ENCODE measurements at regions not wholly inside any gene's neighbourhood (a gene's known extent, or its start where the extent isn't known, plus 50 kb on each side); places are given as distances from the start of the nearest gene placed in this dataset.

GRCh38 chr11:25993016-25993415 lies 338.9 kb upstream of the ANO3 start:
- 90% methylated on average over 2 of the region's 2 CpGs for WGBS (ENCODE audit: low lambda C conversion rate)
- Histone ChIP-seq H3K36me3 (replicated peaks in 1 of 2; ENCODE audit: control insufficient read depth in 1 of 2, insufficient read depth in 2 of 2, low read length in 1 of 2) (no peaks in the 10 kb centered on the region), H3K9me2 (no peaks in the 10 kb centered on the region), H3K4me2 (no peak overlapping the region), H3K4me3 (ENCODE audit: low read depth in 2 of 2, low read length in 1 of 2) (no peak overlapping the region), H3K27me3 (ENCODE audit: insufficient read depth) (no peaks in the 10 kb centered on the region), H2AFZ (ENCODE audit: low read depth) (no peak overlapping the region), H3K9ac (no peak overlapping the region), H4K20me1 (ENCODE audit: insufficient read depth) (no peaks in the 10 kb centered on the region), H3F3A (replicated peaks; ENCODE audit: insufficient read depth) (no peaks in the 10 kb centered on the region), H3K4me1 (ENCODE audit: control insufficient read depth in 1 of 2, insufficient read depth in 2 of 2, low read depth in 1 of 2, low read length in 1 of 2) (no peaks in the 10 kb centered on the region; a peak in 1 of 4 replicates), H3K27ac (ENCODE audit: low read depth in 2 of 2, low read length in 1 of 2) (no peak overlapping the region), H3K9me3 (no peaks in the 10 kb centered on the region), H3K79me2 (ENCODE audit: insufficient read depth) (no peaks in the 10 kb centered on the region)
- POLR2A ChIA-PET: no interaction called here
- no peak for DNase-seq
- TF ChIP-seq POLR2AphosphoS5 (IDR thresholded peaks at IDR 0.05; ENCODE audit: low read depth, low read length) (no peak), JUND (IDR thresholded peaks at IDR 0.05) (no peak), RXRA (IDR thresholded peaks at IDR 0.05; ENCODE audit: borderline replicate concordance, low read depth) (no peak), EP300 (IDR thresholded peaks at IDR 0.05; ENCODE audit: borderline replicate concordance in 1 of 2, low read depth in 1 of 2, low read length in 1 of 2) (no peak), TAF1 (IDR thresholded peaks at IDR 0.05; ENCODE audit: borderline replicate concordance, low read depth, low read length) (no peak), RCOR1 (IDR thresholded peaks at IDR 0.05; ENCODE audit: low read length) (no peak)
- TF ChIP-seq, protein P1, sequence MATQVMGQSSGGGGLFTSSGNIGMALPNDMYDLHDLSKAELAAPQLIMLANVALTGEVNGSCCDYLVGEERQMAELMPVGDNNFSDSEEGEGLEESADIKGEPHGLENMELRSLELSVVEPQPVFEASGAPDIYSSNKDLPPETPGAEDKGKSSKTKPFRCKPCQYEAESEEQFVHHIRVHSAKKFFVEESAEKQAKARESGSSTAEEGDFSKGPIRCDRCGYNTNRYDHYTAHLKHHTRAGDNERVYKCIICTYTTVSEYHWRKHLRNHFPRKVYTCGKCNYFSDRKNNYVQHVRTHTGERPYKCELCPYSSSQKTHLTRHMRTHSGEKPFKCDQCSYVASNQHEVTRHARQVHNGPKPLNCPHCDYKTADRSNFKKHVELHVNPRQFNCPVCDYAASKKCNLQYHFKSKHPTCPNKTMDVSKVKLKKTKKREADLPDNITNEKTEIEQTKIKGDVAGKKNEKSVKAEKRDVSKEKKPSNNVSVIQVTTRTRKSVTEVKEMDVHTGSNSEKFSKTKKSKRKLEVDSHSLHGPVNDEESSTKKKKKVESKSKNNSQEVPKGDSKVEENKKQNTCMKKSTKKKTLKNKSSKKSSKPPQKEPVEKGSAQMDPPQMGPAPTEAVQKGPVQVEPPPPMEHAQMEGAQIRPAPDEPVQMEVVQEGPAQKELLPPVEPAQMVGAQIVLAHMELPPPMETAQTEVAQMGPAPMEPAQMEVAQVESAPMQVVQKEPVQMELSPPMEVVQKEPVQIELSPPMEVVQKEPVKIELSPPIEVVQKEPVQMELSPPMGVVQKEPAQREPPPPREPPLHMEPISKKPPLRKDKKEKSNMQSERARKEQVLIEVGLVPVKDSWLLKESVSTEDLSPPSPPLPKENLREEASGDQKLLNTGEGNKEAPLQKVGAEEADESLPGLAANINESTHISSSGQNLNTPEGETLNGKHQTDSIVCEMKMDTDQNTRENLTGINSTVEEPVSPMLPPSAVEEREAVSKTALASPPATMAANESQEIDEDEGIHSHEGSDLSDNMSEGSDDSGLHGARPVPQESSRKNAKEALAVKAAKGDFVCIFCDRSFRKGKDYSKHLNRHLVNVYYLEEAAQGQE (IDR thresholded peaks at IDR 0.05; ENCODE audit: low read depth, low read length): no peak
- TF ChIP-seq, protein P2, sequence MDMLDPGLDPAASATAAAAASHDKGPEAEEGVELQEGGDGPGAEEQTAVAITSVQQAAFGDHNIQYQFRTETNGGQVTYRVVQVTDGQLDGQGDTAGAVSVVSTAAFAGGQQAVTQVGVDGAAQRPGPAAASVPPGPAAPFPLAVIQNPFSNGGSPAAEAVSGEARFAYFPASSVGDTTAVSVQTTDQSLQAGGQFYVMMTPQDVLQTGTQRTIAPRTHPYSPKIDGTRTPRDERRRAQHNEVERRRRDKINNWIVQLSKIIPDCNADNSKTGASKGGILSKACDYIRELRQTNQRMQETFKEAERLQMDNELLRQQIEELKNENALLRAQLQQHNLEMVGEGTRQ (IDR thresholded peaks at IDR 0.05; ENCODE audit: borderline replicate concordance, low read depth, low read length): no peak
- TF ChIP-seq, protein P3, sequence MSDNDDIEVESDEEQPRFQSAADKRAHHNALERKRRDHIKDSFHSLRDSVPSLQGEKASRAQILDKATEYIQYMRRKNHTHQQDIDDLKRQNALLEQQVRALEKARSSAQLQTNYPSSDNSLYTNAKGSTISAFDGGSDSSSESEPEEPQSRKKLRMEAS (IDR thresholded peaks at IDR 0.05; ENCODE audit: low read depth): no peak
- CTCF ChIA-PET: interaction anchor here (0.5 to 2.0 kb wide), 3 partner anchors 9 to 26 kb away, joined by 3 to 9 read pairs (median 4); no protein-coding TSS in a partner anchor

DNA sequence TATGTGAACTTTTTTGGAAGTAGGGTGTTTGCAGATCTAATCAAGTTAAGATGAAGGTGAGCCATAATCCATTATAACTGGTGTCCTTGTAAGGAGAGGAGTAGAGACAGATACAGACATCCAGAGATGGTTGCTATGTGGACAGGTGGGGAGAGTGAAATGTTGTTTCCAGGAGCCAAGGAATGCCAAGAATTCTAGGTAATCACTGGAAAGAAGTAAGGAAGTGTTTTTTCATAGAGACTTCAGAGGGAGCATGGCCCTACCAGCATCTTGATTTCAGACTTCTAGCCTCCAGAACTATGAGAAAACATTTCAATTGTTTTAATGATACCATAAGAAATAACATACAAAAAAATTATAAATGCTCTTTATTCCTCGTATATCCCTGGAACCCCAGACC lies 320.5 kb upstream of the ANO3 start:
- H3K79me2 ChIP-seq (ENCODE audit: insufficient read depth): no peaks in the 10 kb centered on the region
- no peak for DNase-seq
- WGBS (ENCODE audit: low lambda C conversion rate): 66% methylated on average over 1 of the region's 1 CpG
- H3F3A ChIP-seq (replicated peaks; ENCODE audit: insufficient read depth): no peaks in the 10 kb centered on the region
- no peak overlapping the region for H3K27ac ChIP-seq (ENCODE audit: low read depth in 2 of 2, low read length in 1 of 2)
- H3K4me1 ChIP-seq (ENCODE audit: control insufficient read depth in 1 of 2, insufficient read depth in 2 of 2, low read depth in 1 of 2, low read length in 1 of 2): no peaks in the 10 kb centered on the region
- no peaks in the 10 kb centered on the region for H3K9me2 ChIP-seq
- H3K27me3 ChIP-seq (ENCODE audit: insufficient read depth): no peaks in the 10 kb centered on the region
- no peak for TF ChIP-seq YY1 (IDR thresholded peaks at IDR 0.05; ENCODE audit: low read depth)
- no peak for TF ChIP-seq EP300 (IDR thresholded peaks at IDR 0.05; ENCODE audit: borderline replicate concordance in 1 of 2, low read depth in 1 of 2, low read length in 1 of 2)
- no peak for TF ChIP-seq EZH2phosphoT487 (IDR thresholded peaks at IDR 0.05; ENCODE audit: borderline replicate concordance, low read depth)
- no peak for TF ChIP-seq FOXM1 (IDR thresholded peaks at IDR 0.05; ENCODE audit: low read depth)
- no peak for TF ChIP-seq FOXJ3 (CRISPR knock-in tag; IDR thresholded peaks at IDR 0.05)
- TF ChIP-seq TEAD4 (IDR thresholded peaks at IDR 0.05; ENCODE audit: borderline replicate concordance, insufficient read depth): no peak
- no peak for TF ChIP-seq ZBTB33 (IDR thresholded peaks at IDR 0.05; ENCODE audit: borderline replicate concordance, low read depth)
- TF ChIP-seq RFX5 (IDR thresholded peaks at IDR 0.05; ENCODE audit: low read length): no peak
- no peak for TF ChIP-seq ELF1 (IDR thresholded peaks at IDR 0.05)
- no peak for TF ChIP-seq MXI1 (IDR thresholded peaks at IDR 0.05; ENCODE audit: low read depth, low read length)
- TF ChIP-seq, protein P2 (IDR thresholded peaks at IDR 0.05; ENCODE audit: borderline replicate concordance, low read depth, low read length): no peak
- no peak overlapping the region for H3K9ac ChIP-seq
- no peak overlapping the region for H3K4me3 ChIP-seq (ENCODE audit: low read depth in 2 of 2, low read length in 1 of 2)
- POLR2A ChIA-PET: no interaction called here
- H4K20me1 ChIP-seq (ENCODE audit: insufficient read depth): no peaks in the 10 kb centered on the region
- no peaks in the 10 kb centered on the region for H3K36me3 ChIP-seq (replicated peaks in 1 of 2; ENCODE audit: control insufficient read depth in 1 of 2, insufficient read depth in 2 of 2, low read length in 1 of 2)
- H3K9me3 ChIP-seq: no peaks in the 10 kb centered on the region; the same call in 1 of the 2 replicates
- no peak overlapping the region for H3K4me2 ChIP-seq
- CTCF ChIA-PET: interaction anchor here (0.6 kb wide), 1 partner anchor 162 kb away, joined by 3 read pairs; no protein-coding TSS in a partner anchor
- H2AFZ ChIP-seq (ENCODE audit: low read depth): no peak overlapping the region

All from SK-N-SH (cell line).